Astrocyte (in vitro differentiated cells and primary cell): ENCODE measurements at regions not wholly inside any gene's neighbourhood (a gene's known extent, or its start where the extent isn't known, plus 50 kb on each side); places are given as distances from the start of the nearest gene placed in this dataset.

ENCODE experiments used
- DNase-seq: peaks from one replicate; pipeline ENCODE4 v3.0.0-alpha.2; 2010; ENCODE audit warnings: low read depth
- FAIRE-seq: peaks from 2 replicates; lab custom pipeline; 2011; peaks lifted over from hg19 to GRCh38; lab: Jason Lieb, UNC
- H2AFZ ChIP-seq: 2 replicates; pipeline ENCODE4 v1.6.0; 2012; ENCODE audit warnings: low read depth, low read length, inconsistent platforms
- H3K27ac ChIP-seq: 2 replicates; pipeline ENCODE4 v1.5.1; 2011; ENCODE audit warnings: low read depth, low read length, inconsistent platforms
- H3K27me3 ChIP-seq: 2 replicates; pipeline ENCODE4 v1.6.0; 2011; ENCODE audit warnings: low read length, inconsistent platforms; ENCODE audit not compliant: insufficient read depth
- H3K36me3 ChIP-seq: 2 replicates; pipeline ENCODE4 v1.5.1; 2011; ENCODE audit warnings: low read length, inconsistent platforms; ENCODE audit not compliant: insufficient read depth
- H3K4me1 ChIP-seq: 2 replicates; pipeline ENCODE4 v1.5.1; 2011; ENCODE audit warnings: low read length, inconsistent platforms; ENCODE audit not compliant: insufficient read depth
- H3K4me2 ChIP-seq: 2 replicates; pipeline ENCODE4 v1.6.0; 2012; ENCODE audit warnings: low read length, inconsistent platforms
- H3K4me3 ChIP-seq: 2 replicates; pipeline ENCODE4 v1.5.1; 2011; ENCODE audit warnings: low read depth, mild to moderate bottlenecking, low read length, inconsistent platforms; ENCODE audit not compliant: insufficient read depth
- H3K79me2 ChIP-seq: 2 replicates; pipeline ENCODE4 v1.6.0; 2012; ENCODE audit warnings: mild to moderate bottlenecking, low read length, inconsistent platforms; ENCODE audit not compliant: insufficient read depth
- H3K9ac ChIP-seq: 2 replicates; pipeline ENCODE4 v1.6.0; 2012; ENCODE audit warnings: mild to moderate bottlenecking, low read length, inconsistent platforms
- H3K9me3 ChIP-seq: 2 replicates; pipeline ENCODE4 v1.5.1; 2012; ENCODE audit warnings: low read depth, mild to moderate bottlenecking, low read length, inconsistent platforms; ENCODE audit not compliant: insufficient read depth
- H4K20me1 ChIP-seq: 2 replicates; pipeline ENCODE4 v1.6.0; 2012; ENCODE audit warnings: low read length, inconsistent platforms; ENCODE audit not compliant: insufficient read depth
- H3K27ac Mint-ChIP-seq: one replicate; pipeline ENCODE4 v1.8.0; 2021; ENCODE audit warnings: mild to moderate bottlenecking, mixed read lengths; ENCODE audit not compliant: unreplicated experiment
- H3K27me3 Mint-ChIP-seq: one replicate; pipeline ENCODE4 v1.8.0; 2021; ENCODE audit warnings: low read depth, mixed read lengths; ENCODE audit not compliant: unreplicated experiment
- H3K36me3 Mint-ChIP-seq: one replicate; pipeline ENCODE4 v1.8.0; 2021; ENCODE audit warnings: low read depth, mixed read lengths; ENCODE audit not compliant: unreplicated experiment
- H3K4me1 Mint-ChIP-seq: one replicate; pipeline ENCODE4 v1.8.0; 2021; ENCODE audit warnings: low read depth, mixed read lengths; ENCODE audit not compliant: unreplicated experiment
- H3K4me3 Mint-ChIP-seq: one replicate; pipeline ENCODE4 v1.8.0; 2021; ENCODE audit warnings: mild to moderate bottlenecking, moderate library complexity, mixed read lengths; ENCODE audit not compliant: unreplicated experiment
- H3K9me3 Mint-ChIP-seq: one replicate; pipeline ENCODE4 v1.8.0; 2021; ENCODE audit warnings: mild to moderate bottlenecking, mixed read lengths; ENCODE audit not compliant: unreplicated experiment
- EZH2 ChIP-seq: IDR thresholded peaks from 2 replicates; pipeline ENCODE4 v1.6.1; 2012; ENCODE audit warnings: mild to moderate bottlenecking, low read length, inconsistent platforms; ENCODE audit not compliant: insufficient read depth
- TF ChIP-seq, protein P1 (sequence below): IDR thresholded peaks from 2 replicates; pipeline ENCODE4 v1.5.1; 2011; ENCODE audit warnings: low read depth, mild to moderate bottlenecking, inconsistent platforms, low read length, moderate library complexity; ENCODE audit not compliant: insufficient read depth

DNA sequence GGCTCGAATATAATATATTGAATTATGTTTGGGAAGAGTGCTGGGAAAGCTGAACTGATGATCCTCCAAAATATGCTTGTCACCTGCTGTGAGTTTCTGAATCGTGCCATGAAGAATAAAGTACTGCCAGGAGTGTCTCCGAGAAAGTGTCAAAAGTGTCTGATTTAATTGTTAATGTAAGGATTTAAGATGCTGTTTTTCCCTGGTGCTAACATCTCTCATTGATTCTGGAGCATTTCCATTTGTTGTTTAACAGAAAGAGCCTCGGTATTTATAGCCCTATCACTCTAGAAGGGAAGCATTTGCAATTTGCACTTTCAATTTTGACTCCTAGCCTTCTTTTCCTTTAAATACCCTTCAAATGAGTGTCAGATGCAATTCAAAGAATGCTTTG lies 342.2 kb downstream of the RND3 start:
- H3K4me2 ChIP-seq = no peak overlapping the region
- Mint-ChIP-seq H3K27ac (peak overlapping the region; percentile 81), H3K4me1 (peaks cover 59% of the 10 kb centered on the region), H3K36me3 (peaks cover 1% of the 10 kb centered on the region), H3K27me3 (no peaks in the 10 kb centered on the region), H3K9me3 (peaks cover 22% of the 10 kb centered on the region), H3K4me3 (no peak overlapping the region)
- FAIRE-seq = no peak
- no peak overlapping the region for H3K9ac ChIP-seq
- H3K9me3 ChIP-seq = peaks cover 10% of the 10 kb centered on the region
- H3K4me1 ChIP-seq = peaks cover 42% of the 10 kb centered on the region
- TF ChIP-seq, protein P1, sequence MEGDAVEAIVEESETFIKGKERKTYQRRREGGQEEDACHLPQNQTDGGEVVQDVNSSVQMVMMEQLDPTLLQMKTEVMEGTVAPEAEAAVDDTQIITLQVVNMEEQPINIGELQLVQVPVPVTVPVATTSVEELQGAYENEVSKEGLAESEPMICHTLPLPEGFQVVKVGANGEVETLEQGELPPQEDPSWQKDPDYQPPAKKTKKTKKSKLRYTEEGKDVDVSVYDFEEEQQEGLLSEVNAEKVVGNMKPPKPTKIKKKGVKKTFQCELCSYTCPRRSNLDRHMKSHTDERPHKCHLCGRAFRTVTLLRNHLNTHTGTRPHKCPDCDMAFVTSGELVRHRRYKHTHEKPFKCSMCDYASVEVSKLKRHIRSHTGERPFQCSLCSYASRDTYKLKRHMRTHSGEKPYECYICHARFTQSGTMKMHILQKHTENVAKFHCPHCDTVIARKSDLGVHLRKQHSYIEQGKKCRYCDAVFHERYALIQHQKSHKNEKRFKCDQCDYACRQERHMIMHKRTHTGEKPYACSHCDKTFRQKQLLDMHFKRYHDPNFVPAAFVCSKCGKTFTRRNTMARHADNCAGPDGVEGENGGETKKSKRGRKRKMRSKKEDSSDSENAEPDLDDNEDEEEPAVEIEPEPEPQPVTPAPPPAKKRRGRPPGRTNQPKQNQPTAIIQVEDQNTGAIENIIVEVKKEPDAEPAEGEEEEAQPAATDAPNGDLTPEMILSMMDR = no peak
- TF ChIP-seq EZH2 = no peak
- no peak for DNase-seq
- H3K27me3 ChIP-seq = no peaks in the 10 kb centered on the region
- H3K36me3 ChIP-seq = no peaks in the 10 kb centered on the region
- no peak overlapping the region for H3K4me3 ChIP-seq
- peak overlapping the region; percentile 45 for H3K27ac ChIP-seq
- H4K20me1 ChIP-seq = no peaks in the 10 kb centered on the region
- no peak overlapping the region for H2AFZ ChIP-seq
- no peaks in the 10 kb centered on the region for H3K79me2 ChIP-seq

DNA sequence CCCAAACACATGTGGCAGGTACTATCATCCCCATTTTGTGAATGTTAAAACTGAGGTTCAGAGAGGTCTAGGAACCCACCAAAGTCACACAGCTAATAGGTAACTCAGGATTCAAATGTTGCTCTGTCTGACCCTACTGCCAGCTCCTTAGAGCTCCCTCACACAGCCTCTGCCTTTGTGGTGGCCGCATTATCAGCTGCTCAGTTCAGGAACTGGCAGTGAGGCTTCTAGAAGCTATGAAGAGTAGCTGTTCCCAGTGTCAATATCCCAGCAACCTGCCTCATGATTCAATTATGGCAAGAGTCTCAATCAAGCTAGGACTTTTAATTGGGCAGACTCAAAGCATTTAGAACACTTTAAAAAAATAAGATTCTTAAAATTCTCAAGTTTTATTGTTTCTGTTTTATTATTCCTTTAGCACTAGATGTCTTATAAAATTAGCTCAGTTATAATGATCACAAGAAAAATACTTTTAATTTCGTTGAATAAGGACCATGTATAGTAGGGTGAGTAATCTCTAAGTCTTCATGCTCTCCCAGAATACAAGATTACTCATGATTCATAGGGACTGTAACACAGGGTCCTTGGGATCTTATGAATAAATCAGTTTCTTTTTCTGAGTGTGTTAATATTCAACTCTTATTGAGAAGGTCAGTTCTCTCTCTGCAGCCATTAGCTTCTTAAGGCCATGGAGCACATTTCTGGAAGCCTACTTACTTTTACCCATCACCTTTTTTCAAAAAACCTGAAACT lies 342.7 kb downstream of the RND3 start:
- Mint-ChIP-seq H3K27ac (peak overlapping the region; percentile 95), H3K36me3 (peaks cover 1% of the 10 kb centered on the region), H3K27me3 (no peaks in the 10 kb centered on the region), H3K4me3 (no peak overlapping the region), H3K9me3 (peaks cover 22% of the 10 kb centered on the region), H3K4me1 (peaks cover 59% of the 10 kb centered on the region)
- Histone ChIP-seq H3K27me3 (no peaks in the 10 kb centered on the region), H3K9me3 (peaks cover 10% of the 10 kb centered on the region), H3K4me1 (peaks cover 42% of the 10 kb centered on the region), H4K20me1 (no peaks in the 10 kb centered on the region), H3K36me3 (no peaks in the 10 kb centered on the region), H3K4me3 (no peak overlapping the region), H3K9ac (peak overlapping the region; percentile 33), H3K79me2 (no peaks in the 10 kb centered on the region), H3K27ac (peak overlapping the region; percentile 98), H3K4me2 (no peak overlapping the region), H2AFZ (no peak overlapping the region)
- peak; percentile 73 for FAIRE-seq
- TF ChIP-seq EZH2 = no peak
- TF ChIP-seq, protein P1 = no peak
- peak; percentile 68 for DNase-seq

DNA sequence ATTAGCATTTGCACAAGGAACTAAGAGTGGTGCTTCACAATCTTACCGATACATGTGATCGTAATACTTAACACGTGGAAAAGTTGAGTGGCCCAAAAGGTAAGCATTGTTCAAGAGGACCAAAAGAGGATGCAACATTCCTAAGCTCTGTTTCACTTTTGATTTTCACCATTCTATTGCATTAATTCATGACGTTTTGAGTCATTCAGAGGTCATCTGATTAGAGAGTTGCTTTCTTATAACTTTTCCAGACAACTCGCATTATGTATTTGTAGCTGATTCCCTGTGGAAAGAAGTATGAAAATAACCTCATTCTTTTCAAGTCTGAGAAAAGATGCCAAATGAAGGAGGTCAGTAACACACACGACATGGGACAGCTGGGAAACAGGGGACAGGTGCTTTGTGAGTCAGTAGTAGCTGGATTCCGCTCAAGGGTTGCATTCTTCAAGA lies 344.4 kb downstream of the RND3 start:
- H3K27ac Mint-ChIP-seq = peak overlapping the region; percentile 95
- no peak overlapping the region for H3K4me3 Mint-ChIP-seq
- H3K4me1 Mint-ChIP-seq = peaks cover 54% of the 10 kb centered on the region
- H3K27ac ChIP-seq = peak overlapping the region; percentile 98
- H3K9me3 ChIP-seq = peaks cover 10% of the 10 kb centered on the region
- peaks cover 42% of the 10 kb centered on the region for H3K4me1 ChIP-seq
- no peak for TF ChIP-seq EZH2
- peak overlapping the region; percentile 70 for H3K9ac ChIP-seq
- peak; percentile 43 for FAIRE-seq
- DNase-seq = peak; percentile 89
- H3K4me3 ChIP-seq = no peak overlapping the region
- H3K27me3 ChIP-seq = no peaks in the 10 kb centered on the region
- H3K36me3 ChIP-seq = no peaks in the 10 kb centered on the region
- no peaks in the 10 kb centered on the region for H4K20me1 ChIP-seq
- peaks cover 22% of the 10 kb centered on the region for H3K9me3 Mint-ChIP-seq
- H3K27me3 Mint-ChIP-seq = no peaks in the 10 kb centered on the region
- peak overlapping the region; percentile 43 for H3K4me2 ChIP-seq
- no peaks in the 10 kb centered on the region for H3K79me2 ChIP-seq
- H3K36me3 Mint-ChIP-seq = peaks cover 1% of the 10 kb centered on the region
- no peak overlapping the region for H2AFZ ChIP-seq
